GM19238 (cell line): ENCODE measurements at regions not wholly inside any gene's neighbourhood (a gene's known extent, or its start where the extent isn't known, plus 50 kb on each side); places are given as distances from the start of the nearest gene placed in this dataset.

Experiments used
- DNase-seq: peaks from one replicate; pipeline ENCODE4 v3.0.0; 2011; ENCODE audit warnings: low spot score; ENCODE audit not compliant: insufficient read length

DNA sequence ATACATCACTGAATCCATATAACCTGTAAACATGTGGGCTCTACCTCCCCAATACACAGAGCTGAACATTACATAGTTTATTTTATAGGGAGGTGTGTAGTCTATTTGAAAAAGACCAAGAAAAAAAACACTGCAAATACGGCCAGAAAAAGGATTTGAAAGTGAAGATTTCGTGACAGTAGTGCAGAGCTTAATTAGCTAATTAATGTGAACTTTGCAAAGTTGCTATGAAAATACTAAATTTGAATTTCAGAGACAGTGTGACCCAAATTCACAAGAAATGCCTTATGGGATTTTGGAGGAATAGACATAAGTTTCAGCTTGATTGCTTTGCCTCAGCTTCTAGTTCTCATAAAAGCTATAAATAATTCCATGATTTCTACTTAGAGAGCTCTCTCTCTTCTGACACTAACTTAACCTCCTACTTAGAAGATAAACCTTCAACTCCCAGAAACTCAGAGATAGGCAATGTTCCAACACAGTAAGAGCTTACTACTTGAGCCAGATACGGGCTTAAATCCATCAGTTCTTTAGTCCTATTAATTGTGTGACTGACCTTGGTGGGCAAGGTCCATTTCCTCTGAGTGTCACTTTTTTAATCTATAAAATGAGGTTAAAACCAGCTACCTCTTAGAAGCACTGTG lies 87.3 kb upstream of the THBS1 start:
- no peak for DNase-seq

DNA sequence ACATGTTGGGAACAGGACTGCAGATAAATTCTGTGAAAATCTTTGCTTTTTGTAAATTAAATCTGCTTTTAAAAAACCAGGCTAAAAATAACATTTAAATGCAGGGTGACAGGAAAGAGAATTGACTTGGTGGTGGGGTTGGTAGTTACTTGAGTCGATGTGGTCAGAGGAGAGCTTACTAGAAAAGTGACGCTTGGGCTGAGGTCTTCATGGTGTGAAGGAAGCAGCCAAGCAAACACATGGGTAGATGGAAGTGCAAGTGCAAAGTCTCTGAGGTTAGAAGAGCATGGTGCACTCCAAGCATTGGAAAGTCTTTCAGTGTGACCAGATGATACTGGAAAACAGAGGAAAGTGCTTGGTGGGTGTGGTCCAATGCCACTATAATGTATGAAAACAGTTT lies 86.4 kb upstream of the THBS1 start:
- no peak for DNase-seq

GRCh38 chr15:39495871-39496840 lies 84.7 kb upstream of the THBS1 start:
- no peak for DNase-seq

- DNase-seq: no peak
Measured at GRCh38 chr15:39497016-39497758, 83.7 kb upstream of the THBS1 start.

DNA sequence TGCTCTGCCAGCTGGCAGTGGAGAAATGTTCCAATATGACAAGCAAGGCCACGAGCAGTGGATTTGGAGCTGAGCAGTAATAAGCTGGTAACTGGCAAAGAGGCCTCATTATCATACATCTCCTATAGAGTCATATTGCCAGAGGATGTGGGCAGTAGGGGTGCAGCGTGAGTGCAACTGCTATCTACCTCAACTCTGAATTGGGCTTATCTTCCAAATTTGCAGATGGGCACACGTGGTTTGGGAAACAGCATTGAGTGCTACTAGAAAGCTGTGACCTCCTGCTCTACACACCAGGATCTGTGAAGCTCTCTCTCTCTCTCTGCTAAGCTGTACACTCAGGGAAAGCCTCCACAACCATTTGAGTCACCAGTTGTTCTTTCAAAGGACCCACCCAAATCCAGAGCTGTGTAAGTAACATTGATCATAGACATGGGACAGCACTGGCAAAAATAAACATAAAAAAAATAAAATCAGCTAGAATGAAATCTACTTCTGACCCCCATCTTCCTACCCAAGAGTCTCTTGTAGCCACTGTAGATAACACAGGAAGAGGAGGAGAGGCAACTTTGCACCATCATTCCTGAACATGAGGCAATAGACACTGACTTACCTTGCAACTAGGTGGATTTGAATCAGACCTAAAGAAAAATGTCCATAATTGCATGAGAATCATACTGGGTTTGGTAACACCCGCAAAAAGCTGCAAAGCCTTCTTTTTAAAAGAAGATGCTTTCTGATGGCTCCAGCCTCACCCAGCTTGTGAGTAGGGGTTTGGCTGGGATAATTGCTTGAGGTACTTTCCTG lies 82.9 kb upstream of the THBS1 start:
- DNase-seq: no peak

- no peak for DNase-seq
Measured at GRCh38 chr15:39498629-39499028, 82.2 kb upstream of the THBS1 start.

DNA sequence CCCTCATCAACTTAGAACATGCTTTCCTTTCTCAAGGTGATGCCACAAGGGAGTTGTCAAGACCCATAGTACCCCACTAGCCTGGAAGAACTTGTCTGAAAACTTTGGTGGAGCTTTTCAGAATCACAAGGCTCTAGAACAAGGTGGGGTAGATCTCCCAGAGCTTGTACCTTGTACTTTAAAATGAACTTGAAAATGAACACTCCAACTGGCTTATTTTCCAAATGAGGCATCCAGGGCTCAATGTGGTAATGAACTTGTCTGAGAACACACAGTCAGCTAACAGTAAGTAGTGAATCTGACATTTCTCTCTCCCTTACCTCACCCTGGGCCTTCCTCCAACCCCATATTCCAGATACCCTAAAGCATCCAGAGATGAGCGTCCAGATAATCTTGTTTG lies 81.8 kb upstream of the THBS1 start:
- DNase-seq: no peak

- DNase-seq: no peak
Measured at GRCh38 chr15:39499681-39500080, 81.2 kb upstream of the THBS1 start.

- no peak for DNase-seq
Measured at GRCh38 chr15:39501366-39502081, 79.4 kb upstream of the THBS1 start.

DNA sequence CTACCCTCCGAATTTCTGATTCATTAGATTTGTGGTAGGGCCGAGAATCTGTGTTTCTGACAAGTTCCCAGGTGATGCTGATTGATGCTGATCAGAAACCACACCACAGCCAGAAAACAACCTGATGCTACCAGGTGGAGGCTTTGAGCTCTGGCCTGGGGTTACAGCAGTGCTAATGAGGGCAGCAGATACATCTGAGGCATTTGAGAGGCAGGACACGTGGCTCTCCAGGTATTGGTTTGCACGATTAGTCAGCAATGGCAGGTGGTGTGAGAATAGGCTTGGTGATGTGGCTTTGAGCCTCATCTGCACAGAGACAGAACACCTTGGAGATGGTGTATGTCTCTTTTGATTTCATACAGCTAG lies 78.8 kb upstream of the THBS1 start:
- no peak for DNase-seq

DNA sequence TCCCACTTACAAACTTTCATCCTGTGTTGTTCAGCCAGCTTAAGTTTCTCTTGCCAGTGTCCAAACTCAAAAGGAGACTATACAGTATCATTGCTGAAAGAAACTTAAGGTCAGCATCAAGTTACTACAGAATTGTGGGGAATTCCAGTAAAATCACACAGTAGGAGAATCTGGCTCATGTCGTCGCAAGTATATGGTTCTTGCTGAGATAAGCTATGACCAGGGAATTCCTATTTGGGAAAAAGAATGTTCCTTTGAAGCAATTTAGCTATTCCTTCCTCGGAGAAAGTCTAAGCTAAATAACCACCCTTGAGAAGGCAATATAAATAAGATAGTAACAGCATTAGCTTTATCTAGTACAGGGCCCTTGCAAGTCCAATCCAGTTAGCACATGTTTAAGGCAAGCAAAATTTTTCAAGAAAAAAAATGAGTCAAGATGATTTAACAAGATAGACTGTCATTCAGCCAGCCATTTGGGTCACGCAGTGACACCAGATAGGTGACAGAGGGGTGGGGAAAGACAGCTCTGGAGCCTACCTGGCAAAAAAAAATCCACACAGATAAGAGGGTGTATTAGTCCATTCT lies 78.2 kb upstream of the THBS1 start:
- DNase-seq: no peak

DNA sequence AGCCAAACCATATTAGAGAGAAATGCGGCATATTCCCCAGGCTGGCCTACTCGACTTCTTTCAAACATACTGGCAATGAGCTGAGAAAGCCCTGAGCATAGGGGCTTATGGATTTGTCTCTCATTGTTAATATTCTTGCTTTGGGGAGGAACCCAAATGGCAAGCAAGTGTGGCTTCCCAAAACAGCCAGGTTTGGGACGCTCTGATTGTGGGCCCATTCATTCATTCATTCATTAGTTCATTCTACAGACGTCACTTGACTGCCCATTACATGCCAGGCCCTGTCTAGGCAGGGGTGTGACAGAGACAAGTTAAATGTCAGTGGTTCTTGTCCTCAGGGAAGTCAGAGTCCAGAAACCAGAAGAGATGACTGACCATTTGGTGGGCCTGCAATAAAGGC lies 77.4 kb upstream of the THBS1 start:
- no peak for DNase-seq

- DNase-seq: no peak
Measured at GRCh38 chr15:39504808-39505207, 76.1 kb upstream of the THBS1 start.

DNA sequence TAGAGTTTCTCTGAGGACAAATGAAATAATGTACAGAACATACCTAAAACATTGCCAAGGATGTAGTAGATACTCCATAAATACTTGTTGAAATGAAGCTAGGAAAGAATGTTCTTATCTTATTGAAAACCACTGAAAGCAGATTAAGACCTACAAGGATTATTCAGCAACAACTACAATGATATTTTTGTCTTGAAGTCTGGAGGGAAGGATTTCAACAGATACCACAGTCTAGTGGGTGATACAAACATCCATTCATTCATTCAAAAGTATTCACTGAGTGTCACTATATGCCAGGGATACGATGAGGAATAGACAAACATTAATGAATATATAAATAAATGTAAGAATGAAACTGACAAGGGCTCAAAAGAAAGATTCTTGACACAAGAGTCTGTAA lies 74.7 kb upstream of the THBS1 start:
- no peak for DNase-seq

DNA sequence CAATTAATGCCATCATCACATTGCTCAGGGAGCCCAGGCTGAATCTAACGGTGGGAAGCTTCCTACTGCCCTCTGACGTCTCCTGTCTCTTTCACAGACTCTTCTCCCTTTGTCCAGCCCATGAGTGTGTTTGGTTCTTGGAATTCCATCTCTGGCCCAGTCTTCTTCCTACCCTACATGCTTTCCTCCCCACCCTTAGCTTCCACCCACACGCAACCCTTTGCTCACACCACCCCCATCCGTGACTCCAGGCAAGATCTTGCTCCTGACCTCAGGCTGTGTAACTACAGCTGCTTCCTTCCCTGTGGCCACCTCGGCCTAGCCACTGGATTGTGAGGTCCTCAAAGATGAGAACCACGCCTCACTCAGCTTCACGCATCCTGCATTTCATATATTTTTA lies 72.3 kb upstream of the THBS1 start:
- DNase-seq: no peak

- no peak for DNase-seq
Measured at GRCh38 chr15:39510001-39510701, 70.7 kb upstream of the THBS1 start.

DNA sequence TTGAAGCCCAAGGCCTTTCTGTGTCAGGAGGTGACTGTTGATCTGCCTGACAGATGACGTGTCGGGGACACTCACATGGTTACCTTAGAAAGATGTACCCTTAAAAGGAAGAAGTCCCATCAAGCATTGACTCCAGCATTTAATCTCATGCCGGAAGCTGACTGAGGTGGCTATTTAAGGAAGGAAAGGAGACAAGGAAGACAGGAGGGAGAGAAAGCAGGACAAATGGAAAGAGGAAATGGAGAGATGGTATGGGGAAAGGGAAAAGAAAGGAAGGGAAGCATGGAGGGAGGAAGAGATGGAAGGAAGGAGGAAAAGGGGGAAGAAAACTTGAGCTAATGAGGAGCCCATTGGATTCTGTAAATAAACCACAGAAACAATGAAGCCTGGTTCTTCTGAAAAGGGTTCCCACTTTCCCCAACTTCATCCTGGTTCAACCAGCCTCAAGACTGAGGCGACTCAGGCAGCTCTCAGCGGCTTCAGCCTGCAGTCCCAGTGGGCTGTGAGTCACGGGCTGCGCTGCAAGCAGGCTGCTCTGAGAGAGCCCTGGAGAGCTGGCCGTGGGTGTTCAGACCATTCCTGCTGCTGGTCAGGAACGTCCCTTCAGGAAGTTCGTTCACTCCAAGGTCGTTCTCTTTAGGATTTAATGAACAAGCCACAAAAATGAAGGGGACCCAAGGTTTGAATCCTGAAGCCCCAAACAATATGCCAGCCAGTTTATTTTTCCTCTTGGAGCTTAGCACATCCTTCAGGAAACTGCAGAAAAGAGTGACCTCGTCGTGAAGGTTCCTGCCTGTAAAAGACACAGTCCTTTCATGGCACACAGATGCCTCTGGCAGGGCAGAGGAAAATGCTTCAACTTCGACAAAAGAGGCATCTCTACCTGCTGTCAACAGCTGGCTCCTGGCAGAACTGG lies 69.6 kb upstream of the THBS1 start:
- DNase-seq: no peak

GRCh38 chr15:39511916-39512260 lies 69.0 kb upstream of the THBS1 start:
- no peak for DNase-seq

DNA sequence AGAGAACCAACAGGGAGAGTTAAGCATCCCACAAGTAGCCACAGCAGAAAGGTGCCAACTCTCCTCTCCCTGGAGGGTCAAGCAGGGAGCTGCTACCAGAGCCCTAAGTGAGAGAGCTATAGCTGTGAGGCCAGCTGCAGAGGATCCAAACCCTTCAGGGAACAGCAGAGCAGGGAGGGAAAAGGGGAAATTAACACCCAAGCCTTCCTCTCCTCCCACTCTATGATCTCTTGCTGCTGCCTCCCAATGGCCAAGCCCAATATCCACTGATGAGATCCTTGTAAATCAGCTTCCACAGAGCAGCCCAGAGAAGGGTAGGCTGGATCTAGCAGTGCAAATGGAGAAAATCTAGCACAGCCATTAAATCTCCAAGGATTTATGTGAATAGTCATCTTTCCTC lies 68.2 kb upstream of the THBS1 start:
- DNase-seq: no peak
